Cardiac fibroblast (primary cell): ENCODE measurements at regions not wholly inside any gene's neighbourhood (a gene's known extent, or its start where the extent isn't known, plus 50 kb on each side); places are given as distances from the start of the nearest gene placed in this dataset.

Experiments used
- DNase-seq, 2 donors: peaks; one replicate each; pipeline versions ENCODE4 v3.0.0 to v3.0.0-alpha.2; 2010; ENCODE audit warnings: low read depth in 2 of 2
- H3K4me3 ChIP-seq, 2 donors: replicated peaks in 1 of 2; 1 replicate in 1 of 2; 2 replicates in 1 of 2; pipeline ENCODE4 v1.5.1; 2011; ENCODE audit warnings: low read depth in 2 of 2, low read length in 2 of 2, mild to moderate bottlenecking in 2 of 2, moderate library complexity in 1 of 2
- TF ChIP-seq, protein P1 (sequence below): IDR thresholded peaks from one replicate; pipeline ENCODE4 v1.5.1; 2011; ENCODE audit warnings: low read depth, mild to moderate bottlenecking, low read length, inconsistent platforms

DNA sequence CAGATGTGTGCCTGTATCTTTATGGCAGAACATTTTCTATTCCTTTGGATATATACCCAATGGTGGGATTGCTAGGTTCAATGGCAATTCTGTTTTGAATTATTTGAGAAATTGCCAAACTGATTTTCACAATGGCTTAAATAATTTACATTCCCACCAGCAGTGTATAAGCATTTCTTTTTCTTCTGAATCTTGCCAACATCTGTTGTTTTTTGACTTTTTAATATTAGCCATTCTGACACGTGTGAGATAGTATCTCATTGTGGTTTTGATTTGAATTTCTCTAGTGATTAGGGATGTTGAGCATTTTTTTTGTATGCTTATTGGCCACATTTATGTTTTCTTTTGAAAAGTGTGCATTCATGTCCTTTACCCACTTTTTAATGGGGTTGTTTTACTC lies 864.3 kb upstream of the ADAMTS5 start:
- TF ChIP-seq, protein P1, sequence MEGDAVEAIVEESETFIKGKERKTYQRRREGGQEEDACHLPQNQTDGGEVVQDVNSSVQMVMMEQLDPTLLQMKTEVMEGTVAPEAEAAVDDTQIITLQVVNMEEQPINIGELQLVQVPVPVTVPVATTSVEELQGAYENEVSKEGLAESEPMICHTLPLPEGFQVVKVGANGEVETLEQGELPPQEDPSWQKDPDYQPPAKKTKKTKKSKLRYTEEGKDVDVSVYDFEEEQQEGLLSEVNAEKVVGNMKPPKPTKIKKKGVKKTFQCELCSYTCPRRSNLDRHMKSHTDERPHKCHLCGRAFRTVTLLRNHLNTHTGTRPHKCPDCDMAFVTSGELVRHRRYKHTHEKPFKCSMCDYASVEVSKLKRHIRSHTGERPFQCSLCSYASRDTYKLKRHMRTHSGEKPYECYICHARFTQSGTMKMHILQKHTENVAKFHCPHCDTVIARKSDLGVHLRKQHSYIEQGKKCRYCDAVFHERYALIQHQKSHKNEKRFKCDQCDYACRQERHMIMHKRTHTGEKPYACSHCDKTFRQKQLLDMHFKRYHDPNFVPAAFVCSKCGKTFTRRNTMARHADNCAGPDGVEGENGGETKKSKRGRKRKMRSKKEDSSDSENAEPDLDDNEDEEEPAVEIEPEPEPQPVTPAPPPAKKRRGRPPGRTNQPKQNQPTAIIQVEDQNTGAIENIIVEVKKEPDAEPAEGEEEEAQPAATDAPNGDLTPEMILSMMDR = no peak
- no peak for DNase-seq
- H3K4me3 ChIP-seq = no peak overlapping the region

DNA sequence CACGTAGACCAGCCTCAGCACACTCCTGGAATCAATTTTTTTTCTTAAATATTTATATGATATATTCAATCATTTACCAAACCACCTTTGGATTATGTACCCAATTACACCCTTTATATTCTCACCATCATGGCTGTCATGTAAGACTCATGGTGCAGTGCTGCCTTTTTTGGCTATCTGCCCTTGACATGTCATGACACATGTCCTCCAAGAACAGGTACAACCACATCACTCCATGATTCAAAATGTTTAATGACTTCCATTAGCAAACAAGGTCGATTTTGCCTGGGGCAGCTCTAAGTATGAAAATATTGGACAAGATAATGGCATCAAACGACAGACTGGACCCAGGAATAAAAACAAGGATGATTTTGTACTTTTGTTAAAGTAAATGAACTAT lies 861.1 kb upstream of the ADAMTS5 start:
- no peak overlapping the region for H3K4me3 ChIP-seq
- DNase-seq = no peak
- TF ChIP-seq, protein P1 = no peak

DNA sequence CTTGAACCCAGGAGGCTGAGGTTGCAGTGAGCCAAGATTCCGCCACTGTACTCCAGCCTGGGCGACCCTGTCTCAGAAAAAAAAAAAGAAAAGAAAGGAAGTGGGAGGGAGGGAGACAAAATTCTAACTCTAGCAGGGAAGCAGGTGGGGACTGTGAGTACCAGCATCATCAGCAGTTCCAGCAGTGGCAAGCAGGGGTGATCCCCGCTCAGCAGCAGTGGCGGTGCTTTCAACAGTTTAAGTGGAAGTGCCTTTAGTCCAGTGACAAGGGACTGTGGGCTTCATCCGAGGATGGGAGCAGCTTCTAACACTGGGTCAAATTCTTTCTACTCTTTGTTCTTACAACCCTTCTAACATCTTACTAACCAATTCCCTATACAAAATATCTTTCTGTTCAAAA lies 858.1 kb upstream of the ADAMTS5 start:
- TF ChIP-seq, protein P1 = no peak
- DNase-seq = no peak
- H3K4me3 ChIP-seq = no peak overlapping the region

DNA sequence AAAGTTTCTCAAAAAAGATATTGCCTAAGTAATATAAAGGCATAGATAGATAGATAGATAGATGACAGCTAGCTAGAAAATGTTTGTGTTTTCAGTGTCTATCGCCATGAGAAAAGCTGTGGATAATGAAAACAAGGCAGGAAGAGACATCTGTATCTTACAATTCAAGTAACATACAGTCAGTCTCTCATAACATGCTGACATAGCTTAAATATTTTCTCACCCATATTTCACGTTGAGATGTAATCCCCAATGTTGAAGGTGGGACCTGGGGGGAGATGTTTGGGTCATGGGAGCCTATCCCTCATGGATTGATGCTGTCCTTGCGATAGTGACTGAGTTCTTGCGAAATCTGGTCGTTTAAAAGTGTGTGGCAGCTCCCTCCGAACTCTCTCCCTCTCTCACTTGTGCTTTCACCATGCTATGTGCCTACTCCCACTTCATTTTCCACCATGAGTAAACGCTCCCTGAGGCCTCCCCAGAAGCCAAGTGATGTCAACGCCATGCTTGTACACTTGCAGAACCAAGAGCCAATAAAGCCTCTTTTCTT lies 856.8 kb upstream of the ADAMTS5 start:
- no peak for DNase-seq
- H3K4me3 ChIP-seq = no peak overlapping the region
- TF ChIP-seq, protein P1 = no peak

DNA sequence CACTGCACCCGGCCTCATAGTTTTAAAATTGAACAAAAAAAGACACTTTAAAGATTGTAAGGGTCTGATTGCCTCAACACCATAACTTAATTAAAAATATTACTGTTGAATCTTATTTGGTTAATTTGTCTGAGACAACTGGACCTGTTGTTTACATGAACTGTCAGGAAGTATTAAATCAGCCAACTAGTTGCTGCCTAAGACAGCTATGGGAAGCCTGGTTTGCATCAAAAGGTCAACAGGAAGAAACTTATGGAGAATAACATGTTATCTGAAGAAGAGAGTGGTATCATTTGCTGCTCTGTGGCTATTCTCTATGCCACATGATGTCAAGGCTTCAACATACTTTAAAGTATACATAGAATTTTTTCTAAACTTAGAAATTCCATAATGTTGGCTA lies 853.5 kb upstream of the ADAMTS5 start:
- H3K4me3 ChIP-seq = no peak overlapping the region
- no peak for DNase-seq
- TF ChIP-seq, protein P1 = no peak

DNA sequence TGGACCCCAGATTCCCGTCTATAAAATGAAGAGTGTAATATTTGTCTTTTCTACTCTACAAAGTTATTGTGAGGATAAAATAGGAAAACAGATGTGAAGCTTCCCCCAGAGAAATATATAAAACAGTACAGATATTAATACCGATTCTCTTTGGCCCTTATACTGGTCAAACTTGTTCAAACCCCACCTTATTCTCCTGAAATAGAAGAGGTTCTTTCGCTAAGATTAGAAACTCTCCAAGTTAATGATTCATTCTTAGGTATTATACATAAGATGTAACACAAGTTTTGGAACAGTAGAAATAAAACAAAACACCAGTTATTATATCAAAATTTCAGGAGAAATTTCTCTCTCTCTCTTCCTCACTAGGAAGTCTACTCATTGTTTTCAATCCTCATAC lies 852.4 kb upstream of the ADAMTS5 start:
- H3K4me3 ChIP-seq = no peak overlapping the region
- TF ChIP-seq, protein P1 = no peak
- no peak for DNase-seq

DNA sequence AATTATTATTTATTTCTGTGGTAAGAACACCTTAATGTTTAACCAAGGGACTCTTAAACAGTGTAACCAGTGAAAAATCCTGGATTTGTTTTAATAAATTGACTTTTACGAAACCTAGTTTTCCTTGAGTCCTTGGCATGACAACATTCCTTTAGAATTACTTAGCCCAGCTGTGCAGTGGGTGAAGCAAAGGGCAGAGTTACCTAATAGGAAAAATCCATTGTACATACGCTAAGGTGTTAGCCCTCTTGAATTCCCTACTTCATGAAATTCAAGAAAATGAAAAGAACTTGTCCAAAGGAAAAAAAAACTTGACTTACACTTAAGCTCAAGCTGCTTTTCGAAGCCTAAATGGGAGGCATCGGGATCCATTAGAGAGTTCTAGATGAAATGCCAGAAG lies 852.0 kb upstream of the ADAMTS5 start:
- TF ChIP-seq, protein P1 = no peak
- DNase-seq = peak; percentile 36 to 41
- no peak overlapping the region for H3K4me3 ChIP-seq
